A204.1 (cell line): ENCODE measurements at regions not wholly inside any gene's neighbourhood (a gene's known extent, or its start where the extent isn't known, plus 50 kb on each side); places are given as distances from the start of the nearest gene placed in this dataset.

Experiments
- FAIRE-seq: peaks from 2 replicates; lab custom pipeline; 2012; peaks lifted over from hg19 to GRCh38; lab: Jason Lieb, UNC

GRCh38 chr6:147621263-147621662, 112.8 kb downstream of the SAMD5 start:
- no peak for FAIRE-seq

DNA sequence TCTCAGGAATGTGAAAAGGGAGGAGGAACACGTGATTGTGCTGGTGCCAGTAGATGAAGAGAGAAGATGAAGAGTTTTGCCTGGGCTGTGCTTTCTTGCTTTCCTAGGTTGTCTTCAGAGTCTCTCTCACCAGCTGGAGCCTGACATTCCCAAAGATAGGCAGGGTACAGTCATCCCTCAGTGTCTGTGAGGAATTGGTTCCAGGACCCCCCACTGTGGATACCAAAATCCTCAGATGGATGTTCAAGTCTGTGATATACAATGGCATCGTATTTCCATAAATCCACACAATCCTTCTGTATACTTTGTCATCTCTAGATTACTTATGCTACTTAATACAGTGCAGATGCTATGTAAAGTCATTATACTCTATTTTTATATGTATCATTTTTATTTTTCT, 113.5 kb downstream of the SAMD5 start:
- FAIRE-seq = no peak

DNA sequence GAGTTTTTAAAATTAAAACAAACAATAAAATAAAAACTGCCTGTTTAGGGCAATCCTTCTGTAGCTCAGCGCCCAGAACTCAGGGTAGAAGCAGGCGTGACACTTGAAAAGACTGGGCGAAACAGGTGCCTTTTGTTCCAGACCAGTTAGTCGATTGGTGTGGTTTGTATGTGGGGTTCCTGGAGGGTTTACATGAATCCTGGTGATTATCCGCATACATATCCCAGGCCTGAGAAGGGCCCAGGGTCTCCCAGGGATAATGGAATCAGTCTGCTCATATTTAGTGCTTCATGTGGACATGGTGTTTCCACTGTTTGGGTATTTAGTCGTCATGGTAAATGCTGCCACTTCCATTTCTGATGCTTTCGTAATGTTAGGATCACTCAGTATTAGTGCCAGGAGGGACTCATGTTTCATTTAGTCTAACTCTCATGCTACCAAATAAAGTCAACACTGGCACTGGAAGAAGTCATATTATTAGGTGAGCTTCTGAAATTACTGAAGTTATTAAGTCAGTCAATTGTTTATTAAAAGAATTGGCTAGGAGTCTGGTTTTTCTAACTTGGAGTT, 116.5 kb downstream of the SAMD5 start:
- no peak for FAIRE-seq

GRCh38 chr6:147625946-147626345, 117.5 kb downstream of the SAMD5 start:
- FAIRE-seq = no peak

- no peak for FAIRE-seq
These were observed 118.9 kb downstream of the SAMD5 start for GRCh38 chr6:147627411-147627810.

DNA sequence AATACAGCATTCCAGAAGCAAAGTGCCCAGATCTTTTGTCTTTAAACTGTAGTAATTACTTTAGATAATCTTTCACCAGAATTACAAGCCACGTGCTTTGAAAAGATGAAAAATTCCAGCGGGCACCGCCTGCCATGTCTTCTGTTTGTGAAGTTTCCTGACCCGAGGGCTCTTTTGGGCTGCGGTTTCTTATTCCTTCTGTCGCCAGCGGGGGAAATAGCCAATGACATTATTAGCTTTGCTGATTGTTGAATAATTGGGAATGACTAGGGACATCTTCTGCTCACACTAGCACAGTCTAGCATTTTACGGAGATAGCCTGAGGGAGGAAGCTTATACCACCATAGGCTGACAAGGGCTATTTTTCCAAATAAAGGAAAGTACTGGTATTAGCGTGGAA, 124.7 kb downstream of the SAMD5 start:
- FAIRE-seq = no peak

DNA sequence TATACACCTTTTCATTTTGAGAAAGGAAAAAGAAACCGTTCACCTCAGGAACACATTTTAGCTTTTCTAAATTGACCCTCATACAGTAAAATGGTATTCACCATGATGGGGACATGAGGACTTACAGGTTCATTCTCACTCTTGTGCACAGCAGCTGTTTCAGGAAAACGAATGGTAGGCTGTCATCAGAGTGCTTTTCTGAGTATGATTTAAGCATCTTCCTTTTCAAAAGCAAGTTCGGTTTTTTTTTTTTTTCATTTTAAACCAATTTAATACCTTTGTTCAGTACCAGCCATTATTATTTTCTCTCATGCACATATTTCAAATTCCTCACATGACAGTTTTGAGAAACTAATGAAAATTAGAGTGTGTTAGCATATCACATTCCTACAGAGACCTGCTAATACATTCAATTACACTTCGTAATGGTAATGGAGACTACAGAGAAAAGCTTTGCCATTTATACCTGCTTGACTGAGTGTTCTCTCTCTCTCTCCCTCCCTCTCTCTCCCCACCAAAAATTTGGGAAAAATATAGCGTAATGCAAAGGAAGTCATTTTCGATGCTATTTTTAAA, 129.2 kb downstream of the SAMD5 start:
- no peak for FAIRE-seq

DNA sequence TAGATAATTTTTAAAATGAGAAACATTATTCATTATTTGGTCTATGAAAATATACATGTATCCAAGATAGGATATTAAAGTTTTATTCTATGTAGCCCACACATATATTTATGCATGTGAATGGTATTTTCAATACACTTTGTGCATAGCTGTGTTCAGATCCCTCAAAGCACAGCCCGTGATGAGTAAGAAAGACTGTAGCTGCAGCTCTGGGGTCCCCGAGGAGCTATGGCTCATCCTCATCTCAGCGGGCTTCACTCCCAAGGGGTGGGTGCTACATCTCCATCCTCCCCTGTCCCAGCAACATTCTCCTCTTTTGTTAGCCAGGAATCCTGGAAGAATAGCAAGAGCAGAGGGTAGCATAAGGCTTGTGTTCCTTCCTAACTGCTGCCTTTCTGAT, 130.8 kb downstream of the SAMD5 start:
- no peak for FAIRE-seq

DNA sequence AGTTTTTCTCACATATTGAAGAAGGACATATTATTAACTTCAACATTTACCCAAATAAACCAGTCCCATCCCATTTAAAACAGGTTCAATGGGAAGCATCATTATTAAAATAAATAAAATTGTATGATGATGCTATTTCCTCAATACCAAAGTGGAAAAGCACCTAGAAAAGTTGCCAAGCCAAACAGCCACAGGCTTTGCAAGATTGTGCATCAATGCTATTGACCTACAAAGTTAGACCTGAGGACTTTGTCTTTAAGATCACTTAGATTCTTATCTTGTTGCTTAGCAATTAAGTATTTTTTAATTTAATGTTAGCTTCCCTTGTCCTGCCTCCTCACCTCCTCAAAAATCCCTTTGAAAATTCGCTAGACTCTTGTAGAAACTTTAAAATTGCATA, 132.1 kb downstream of the SAMD5 start:
- no peak for FAIRE-seq

GRCh38 chr6:147641511-147641910, 133.0 kb downstream of the SAMD5 start:
- no peak for FAIRE-seq

GRCh38 chr6:147642458-147642857, 134.0 kb downstream of the SAMD5 start:
- no peak for FAIRE-seq

DNA sequence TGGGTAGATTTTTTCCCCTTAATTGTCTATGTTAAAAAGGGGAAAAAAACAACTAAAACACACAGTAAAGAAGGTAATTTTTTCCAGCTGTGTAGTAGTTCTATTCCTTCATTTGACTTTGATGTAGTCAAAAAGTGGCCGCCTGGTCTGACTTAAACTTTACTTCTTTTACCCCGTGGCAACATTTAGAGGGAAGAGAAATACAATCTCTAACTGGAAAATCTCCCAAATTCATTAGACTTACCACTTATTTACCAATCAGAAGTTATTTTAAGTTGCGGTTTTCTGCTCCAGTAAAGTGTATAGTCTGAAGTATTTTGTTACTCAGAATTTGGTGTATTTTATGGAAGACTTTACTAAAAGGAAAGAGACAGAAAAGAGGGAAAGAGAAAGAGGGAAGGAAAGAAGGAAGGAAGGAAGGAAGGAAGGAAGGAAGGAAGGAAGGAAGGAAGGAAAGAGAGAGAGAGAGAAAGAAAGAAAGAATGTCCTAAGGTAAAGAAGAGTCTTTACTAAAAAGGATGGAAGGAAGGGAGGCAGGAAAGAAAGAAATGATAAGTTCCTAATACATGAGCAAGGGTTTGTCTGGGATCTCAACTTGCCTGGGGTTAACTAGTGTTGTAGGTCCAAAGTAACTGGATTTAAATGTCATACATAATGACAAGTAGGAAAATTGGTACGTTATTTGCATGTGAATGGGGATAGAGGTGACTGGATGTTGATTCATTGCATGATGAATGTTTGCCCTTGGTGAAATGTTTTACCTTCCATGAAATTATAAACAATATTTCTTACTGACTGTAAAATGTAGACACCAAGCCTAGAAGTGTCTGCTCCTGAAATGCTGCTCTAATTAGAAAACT, 135.1 kb downstream of the SAMD5 start:
- FAIRE-seq = no peak

GRCh38 chr6:147648916-147649315, 140.4 kb downstream of the SAMD5 start:
- no peak for FAIRE-seq

GRCh38 chr6:147651249-147652063, 143.0 kb downstream of the SAMD5 start:
- no peak for FAIRE-seq

DNA sequence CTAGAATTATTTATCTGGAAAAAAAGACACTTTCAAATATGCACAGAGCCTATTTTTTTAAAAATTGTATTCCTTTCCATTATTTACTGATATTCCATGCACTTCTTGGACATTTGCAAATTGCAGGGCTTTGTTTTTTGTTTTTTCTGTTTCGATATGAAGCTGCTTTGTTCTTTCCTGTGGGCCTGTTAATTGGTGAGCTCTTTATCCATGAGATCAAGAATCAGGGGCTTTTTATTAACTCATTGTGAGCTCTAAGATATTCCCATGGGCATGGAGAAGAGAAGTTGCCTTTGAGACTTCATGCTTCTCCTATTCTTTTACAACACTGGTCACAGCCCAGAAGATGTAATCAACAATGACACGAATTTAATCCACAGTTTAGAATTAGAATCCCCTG, 145.1 kb downstream of the SAMD5 start:
- no peak for FAIRE-seq

DNA sequence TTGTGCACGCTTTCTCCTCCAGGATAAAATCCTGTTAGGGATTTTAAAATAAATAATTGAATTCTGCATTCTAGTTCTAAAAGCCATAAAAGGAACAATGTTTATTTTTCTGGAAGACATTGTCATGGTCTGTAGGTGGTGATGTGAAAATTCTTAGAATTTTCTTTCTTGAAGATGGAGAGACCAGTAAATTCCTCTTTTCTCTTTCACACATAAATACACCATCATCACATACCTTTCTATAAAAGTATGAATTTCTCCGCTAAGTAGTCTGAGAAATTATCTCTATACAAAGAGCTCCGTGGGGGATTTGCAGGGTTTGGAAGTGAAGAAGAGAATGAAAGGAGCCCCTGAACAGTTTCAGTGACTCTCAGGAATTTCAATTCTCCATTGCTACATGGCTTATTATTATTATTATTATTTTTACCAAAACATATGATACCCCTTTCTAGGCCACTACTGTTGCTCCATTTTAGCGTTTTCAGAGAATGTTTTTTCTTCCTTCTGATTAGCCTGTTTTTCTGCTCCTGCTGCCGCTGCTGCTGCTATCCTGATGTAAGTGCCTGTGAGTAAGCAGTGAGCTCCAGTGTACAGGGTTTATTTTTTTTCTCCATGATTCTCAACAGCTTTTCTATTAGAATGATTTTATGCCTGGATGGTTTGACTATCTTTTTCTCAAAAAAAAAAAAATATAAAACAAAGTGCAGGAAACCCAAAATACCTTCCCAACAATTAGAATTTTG, 145.8 kb downstream of the SAMD5 start:
- FAIRE-seq = no peak

- no peak for FAIRE-seq
These were observed 152.1 kb downstream of the SAMD5 start for GRCh38 chr6:147660334-147661311.

- FAIRE-seq = no peak
These were observed 154.2 kb downstream of the SAMD5 start for GRCh38 chr6:147662646-147663045.

DNA sequence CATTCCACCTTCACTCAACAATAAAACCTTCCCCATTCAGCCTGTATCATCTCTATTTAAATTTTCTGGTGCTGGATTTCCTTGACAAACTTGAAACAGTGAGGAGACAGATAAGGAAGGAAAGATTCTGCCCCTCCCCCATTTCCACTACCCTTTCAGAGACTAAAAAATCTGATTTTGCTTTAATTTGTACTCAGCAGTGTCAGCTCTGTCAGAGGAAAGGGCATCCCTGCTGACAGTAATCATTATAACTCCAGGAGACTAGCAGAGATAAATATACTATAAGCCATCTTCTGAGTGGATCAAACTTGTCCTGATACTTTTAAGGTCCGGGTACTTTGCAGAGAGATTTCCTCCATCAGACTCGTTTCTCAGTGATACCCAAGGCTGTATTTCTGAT, 155.6 kb downstream of the SAMD5 start:
- FAIRE-seq = no peak

GRCh38 chr6:147666255-147666654, 157.8 kb downstream of the SAMD5 start:
- FAIRE-seq = no peak

DNA sequence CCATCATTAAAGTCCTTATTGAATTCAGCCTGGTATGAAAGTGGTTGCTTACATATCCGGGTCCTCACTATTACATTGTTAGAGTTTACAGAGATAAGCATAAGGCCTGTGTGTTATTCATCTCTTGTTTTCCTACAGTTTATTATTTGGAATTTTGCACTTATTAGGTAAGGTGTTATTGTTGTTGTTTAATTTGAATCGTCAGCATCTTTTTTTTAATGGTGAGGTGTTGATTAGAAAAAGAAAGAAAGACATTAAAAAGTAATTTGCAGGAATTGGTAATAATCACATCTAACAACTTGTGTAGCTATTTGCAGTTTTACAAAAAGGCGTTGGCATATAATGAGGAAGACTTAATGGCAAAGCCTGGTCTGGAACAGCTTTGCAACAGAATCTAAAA, 158.6 kb downstream of the SAMD5 start:
- no peak for FAIRE-seq
